Astrocyte (in vitro differentiated cells and primary cell): ENCODE measurements at regions not wholly inside any gene's neighbourhood (a gene's known extent, or its start where the extent isn't known, plus 50 kb on each side); places are given as distances from the start of the nearest gene placed in this dataset.

Experiments
- EZH2 ChIP-seq: IDR thresholded peaks from 2 replicates; pipeline ENCODE4 v1.6.1; 2012; ENCODE audit warnings: mild to moderate bottlenecking, low read length, inconsistent platforms; ENCODE audit not compliant: insufficient read depth
- TF ChIP-seq, protein P1 (sequence below): IDR thresholded peaks from 2 replicates; pipeline ENCODE4 v1.5.1; 2011; ENCODE audit warnings: low read depth, mild to moderate bottlenecking, inconsistent platforms, low read length, moderate library complexity; ENCODE audit not compliant: insufficient read depth

DNA sequence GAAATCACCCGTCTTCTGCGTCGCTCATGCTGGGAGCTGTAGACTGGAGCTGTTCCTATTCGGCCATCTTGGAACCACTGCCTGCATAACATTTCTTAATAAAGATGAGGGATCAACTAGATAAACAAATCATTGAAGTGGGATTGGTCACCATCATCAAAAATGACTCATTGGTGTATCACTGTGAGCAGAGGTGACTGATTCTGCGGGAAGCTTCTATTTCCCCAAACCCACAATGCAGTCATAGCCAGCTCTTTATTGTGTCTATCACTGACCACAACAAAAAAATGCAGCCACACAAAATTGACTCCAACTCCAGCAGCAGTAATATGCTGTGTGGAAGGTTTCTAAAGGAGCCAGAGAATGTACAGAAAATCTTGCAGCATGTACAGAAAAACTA lies 630.7 kb upstream of the HS6ST1 start:
- TF ChIP-seq, protein P1, sequence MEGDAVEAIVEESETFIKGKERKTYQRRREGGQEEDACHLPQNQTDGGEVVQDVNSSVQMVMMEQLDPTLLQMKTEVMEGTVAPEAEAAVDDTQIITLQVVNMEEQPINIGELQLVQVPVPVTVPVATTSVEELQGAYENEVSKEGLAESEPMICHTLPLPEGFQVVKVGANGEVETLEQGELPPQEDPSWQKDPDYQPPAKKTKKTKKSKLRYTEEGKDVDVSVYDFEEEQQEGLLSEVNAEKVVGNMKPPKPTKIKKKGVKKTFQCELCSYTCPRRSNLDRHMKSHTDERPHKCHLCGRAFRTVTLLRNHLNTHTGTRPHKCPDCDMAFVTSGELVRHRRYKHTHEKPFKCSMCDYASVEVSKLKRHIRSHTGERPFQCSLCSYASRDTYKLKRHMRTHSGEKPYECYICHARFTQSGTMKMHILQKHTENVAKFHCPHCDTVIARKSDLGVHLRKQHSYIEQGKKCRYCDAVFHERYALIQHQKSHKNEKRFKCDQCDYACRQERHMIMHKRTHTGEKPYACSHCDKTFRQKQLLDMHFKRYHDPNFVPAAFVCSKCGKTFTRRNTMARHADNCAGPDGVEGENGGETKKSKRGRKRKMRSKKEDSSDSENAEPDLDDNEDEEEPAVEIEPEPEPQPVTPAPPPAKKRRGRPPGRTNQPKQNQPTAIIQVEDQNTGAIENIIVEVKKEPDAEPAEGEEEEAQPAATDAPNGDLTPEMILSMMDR, result no peak
- TF ChIP-seq EZH2, result no peak
